OCI-LY3 (cell line): ENCODE measurements at regions not wholly inside any gene's neighbourhood (a gene's known extent, or its start where the extent isn't known, plus 50 kb on each side); places are given as distances from the start of the nearest gene placed in this dataset.

Source experiments
- H2AFZ ChIP-seq: fragments of 200-600, 300-600 bp; shearing (Covaris generic); 2 replicates; pipeline ENCODE4 v1.6.0; 2014; ENCODE audit warnings: antibody characterized with exemption, low read depth, low read length
- H3K27ac ChIP-seq: fragments of 200-600, 300-600 bp; sonication (generic); 2 replicates; pipeline ENCODE4 v1.5.1; 2014; ENCODE audit warnings: mild to moderate bottlenecking, low read length, moderate library complexity, mixed read lengths
- H3K27me3 ChIP-seq: fragments of 200-600, 300-600 bp; sonication (generic); 2 replicates; pipeline ENCODE4 v1.6.1; 2014; ENCODE audit warnings: low read depth, low read length, mixed read lengths
- H3K36me3 ChIP-seq: fragments of 200-600, 300-600 bp; sonication (generic); replicated peaks from 2 replicates; pipeline ENCODE3; 2014; ENCODE audit warnings: low read depth, low read length, mixed read lengths
- H3K4me1 ChIP-seq: fragments of 300-600, 200-600 bp; sonication (generic); 2 replicates; pipeline ENCODE4 v1.6.1; 2014; ENCODE audit warnings: low read length, mixed read lengths
- H3K4me2 ChIP-seq: fragments of 200-600, 300-600 bp; sonication (generic); 2 replicates; pipeline ENCODE4 v1.6.1; 2014; ENCODE audit warnings: low read length, mixed read lengths
- H3K4me3 ChIP-seq: fragments of 300-600, 200-600 bp; sonication (generic); 2 replicates; pipeline ENCODE4 v1.5.1; 2014; ENCODE audit warnings: antibody characterized with exemption, mild to moderate bottlenecking, low read length, moderate library complexity
- H3K79me2 ChIP-seq: fragments of 300-600, 200-600 bp; shearing (Covaris generic); 2 replicates; pipeline ENCODE4 v1.6.1; 2014; ENCODE audit warnings: mild to moderate bottlenecking, low read length, mixed read lengths
- H3K9ac ChIP-seq: fragments of 300-600, 200-600 bp; shearing (Covaris generic); 2 replicates; pipeline ENCODE4 v1.6.0; 2014; ENCODE audit warnings: mild to moderate bottlenecking, low read length, moderate library complexity
- H3K9me3 ChIP-seq: fragments of 200-600, 300-600 bp; shearing (Covaris generic); 2 replicates; pipeline ENCODE4 v1.6.1; 2014; ENCODE audit warnings: low read length, mixed read lengths; ENCODE audit not compliant: insufficient read depth
- H4K20me1 ChIP-seq: fragments of 200-600, 300-600 bp; sonication (generic); 2 replicates; pipeline ENCODE4 v1.6.1; 2016; ENCODE audit warnings: low read length, mixed read lengths; ENCODE audit not compliant: insufficient read depth
- CTCF ChIP-seq: fragments of 200-600, 300-600 bp; sonication (generic); IDR thresholded peaks from 2 replicates; pipeline ENCODE4 v1.5.1; 2014; ENCODE audit warnings: antibody characterized with exemption, low read length, low read depth
- EZH2phosphoT487 ChIP-seq: fragments of 200-600 bp; shearing (Covaris generic); IDR thresholded peaks from 2 replicates; pipeline ENCODE4 v1.6.1; 2018; ENCODE audit warnings: antibody characterized with exemption, mixed run types, low read depth

- H3K27ac ChIP-seq = no peak overlapping the region
- H3K36me3 ChIP-seq = no peaks in the 10 kb centered on the region
- no peaks in the 10 kb centered on the region for H3K9me3 ChIP-seq
- no peaks in the 10 kb centered on the region for H3K79me2 ChIP-seq
- no peaks in the 10 kb centered on the region for H3K27me3 ChIP-seq
- no peaks in the 10 kb centered on the region for H4K20me1 ChIP-seq
- H3K9ac ChIP-seq = no peak overlapping the region
- no peak overlapping the region for H2AFZ ChIP-seq
- H3K4me3 ChIP-seq = no peak overlapping the region
- peaks cover 3% of the 10 kb centered on the region; the same call in 1 of the 2 replicates for H3K4me1 ChIP-seq
- H3K4me2 ChIP-seq = no peak overlapping the region
- TF ChIP-seq EZH2phosphoT487 = no peak
- TF ChIP-seq CTCF = no peak
Observed at GRCh38 chr1:219294251-219294650, 120.6 kb downstream of the LYPLAL1 start.

- Histone ChIP-seq H2AFZ (no peak overlapping the region), H4K20me1 (no peaks in the 10 kb centered on the region), H3K4me1 (no peaks in the 10 kb centered on the region), H3K4me3 (no peak overlapping the region), H3K27me3 (no peaks in the 10 kb centered on the region), H3K27ac (no peak overlapping the region), H3K79me2 (no peaks in the 10 kb centered on the region), H3K4me2 (no peak overlapping the region), H3K9ac (no peak overlapping the region), H3K9me3 (no peaks in the 10 kb centered on the region), H3K36me3 (no peaks in the 10 kb centered on the region)
- no peak for TF ChIP-seq CTCF
- TF ChIP-seq EZH2phosphoT487 = no peak
Observed at GRCh38 chr1:219293410-219293809, 119.7 kb downstream of the LYPLAL1 start.

GRCh38 chr1:219292999-219293398, 119.3 kb downstream of the LYPLAL1 start:
- Histone ChIP-seq H3K4me2 (no peak overlapping the region), H4K20me1 (no peaks in the 10 kb centered on the region), H3K9ac (no peak overlapping the region), H3K27me3 (no peaks in the 10 kb centered on the region), H2AFZ (no peak overlapping the region), H3K4me3 (no peak overlapping the region), H3K36me3 (no peaks in the 10 kb centered on the region), H3K9me3 (no peaks in the 10 kb centered on the region), H3K79me2 (no peaks in the 10 kb centered on the region), H3K4me1 (peaks cover under 1% of the 10 kb centered on the region; the same call in 1 of the 2 replicates), H3K27ac (no peak overlapping the region)
- TF ChIP-seq EZH2phosphoT487 (no peak), CTCF (no peak)

- Histone ChIP-seq H4K20me1 (no peaks in the 10 kb centered on the region), H2AFZ (no peak overlapping the region), H3K4me1 (peaks cover 7% of the 10 kb centered on the region; the same call in 1 of the 2 replicates), H3K4me3 (no peak overlapping the region), H3K9ac (no peak overlapping the region), H3K9me3 (no peaks in the 10 kb centered on the region), H3K27me3 (no peaks in the 10 kb centered on the region), H3K4me2 (no peak overlapping the region), H3K79me2 (no peaks in the 10 kb centered on the region), H3K36me3 (peaks cover 2% of the 10 kb centered on the region), H3K27ac (no peak overlapping the region)
- TF ChIP-seq CTCF (no peak), EZH2phosphoT487 (no peak)
Observed at GRCh38 chr1:219292341-219292740, 118.7 kb downstream of the LYPLAL1 start.
